ENCODE measurements at regions not wholly inside any gene's neighbourhood (a gene's known extent, or its start where the extent isn't known, plus 50 kb on each side); places are given as distances from the start of the nearest gene placed in this dataset.

DNA sequence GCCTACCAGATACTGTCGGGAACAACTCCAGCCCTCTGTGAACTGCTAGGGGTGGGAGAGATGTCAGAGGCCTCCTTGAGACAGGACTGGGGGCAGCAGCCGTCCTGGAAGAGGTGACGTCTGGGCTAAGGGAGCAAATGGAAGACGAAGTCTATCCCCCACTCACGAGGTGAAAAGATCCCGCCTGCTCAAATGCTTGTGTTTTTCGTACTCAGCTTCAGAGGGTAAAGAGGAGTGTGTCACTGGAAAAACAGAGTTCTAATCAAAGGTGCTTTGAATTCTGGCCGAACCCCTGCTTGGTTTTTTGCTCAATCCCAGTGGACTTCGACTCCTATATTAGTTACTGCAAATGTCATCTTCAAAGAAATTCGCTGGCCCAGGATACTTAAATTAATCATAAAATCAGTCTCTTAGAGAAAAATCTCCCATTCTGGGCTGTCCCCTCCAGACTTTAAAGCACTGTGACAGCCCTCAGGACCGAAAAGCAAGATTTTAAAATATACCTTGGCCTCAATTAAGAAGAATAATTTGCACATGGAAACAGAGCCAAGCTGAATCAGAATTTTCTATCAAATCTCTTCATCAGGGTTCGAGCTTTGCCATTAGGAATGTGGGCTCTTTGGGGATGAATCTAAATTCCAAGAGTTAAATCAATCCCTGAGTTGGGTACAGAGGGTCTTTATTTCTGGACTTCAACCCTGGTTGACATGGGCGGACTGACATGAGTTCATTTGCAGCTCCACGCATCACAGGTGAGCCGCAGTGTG, 61.8 kb upstream of the AFDN start (continued):
- TF ChIP-seq ARNTL (CRISPR knock-in tag; IDR thresholded peaks at IDR 0.05) (peak; percentile 59; the same call in 1 of the 2 replicates), ETS1 (CRISPR knock-in tag; IDR thresholded peaks at IDR 0.05) (no peak), POGZ (CRISPR knock-in tag; IDR thresholded peaks at IDR 0.05) (no peak), GFI1 (CRISPR knock-in tag; IDR thresholded peaks at IDR 0.05; ENCODE audit: borderline replicate concordance) (peak; percentile 79), ZNF777 (CRISPR knock-in tag; IDR thresholded peaks at IDR 0.05) (peak; percentile 33; the same call in 1 of the 2 replicates), ZNF883 (CRISPR knock-in tag; IDR thresholded peaks at IDR 0.05; ENCODE audit: not compliant biosample characterization) (peak; percentile 22), TOE1 (CRISPR knock-in tag; IDR thresholded peaks at IDR 0.05) (no peak), ISL2 (CRISPR knock-in tag; IDR thresholded peaks at IDR 0.05) (peak; percentile 71), ZNF12 (CRISPR knock-in tag; IDR thresholded peaks at IDR 0.05) (0 out of 2 replicates have a peak, but pooled peaks have one; percentile 15), CEBPB (IDR thresholded peaks at IDR 0.05; ENCODE audit: borderline replicate concordance, low read depth, low read length) (peak; percentile 63; the same call in 1 of the 2 replicates), ZNF292 (CRISPR knock-in tag; IDR thresholded peaks at IDR 0.05; ENCODE audit: borderline replicate concordance, low read depth) (peak; percentile 72; the same call in 1 of the 2 replicates), TCF7L2 (IDR thresholded peaks at IDR 0.05; ENCODE audit: low read depth, low read length) (0 out of 2 replicates have a peak, but pooled peaks have one; percentile 19), PHF8 (CRISPR knock-in tag; IDR thresholded peaks at IDR 0.05) (no peak), HNF4G (IDR thresholded peaks at IDR 0.05; ENCODE audit: borderline replicate concordance, low read depth, low read length) (peak; percentile 93), HNF4G (CRISPR knock-in tag; IDR thresholded peaks at IDR 0.05; ENCODE audit: borderline replicate concordance, low read depth) (peak; percentile 71; the same call in 1 of the 2 replicates), ATF4 (CRISPR knock-in tag; IDR thresholded peaks at IDR 0.05) (peak in 1 of 2 experiments; percentile 40; a peak in 1 of 4 replicates), SOX6 (IDR thresholded peaks at IDR 0.05) (no peak), SOX6 (CRISPR knock-in tag; IDR thresholded peaks at IDR 0.05) (peak; percentile 42; the same call in 1 of the 2 replicates), BCL6 (CRISPR knock-in tag; IDR thresholded peaks at IDR 0.05) (0 out of 2 replicates have a peak, but pooled peaks have one; percentile 19), FOXP1 (IDR thresholded peaks at IDR 0.05) (no peak), FOXP1 (CRISPR knock-in tag; IDR thresholded peaks at IDR 0.05) (peak; percentile 41; the same call in 1 of the 2 replicates)
- TF ChIP-seq, protein P1, sequence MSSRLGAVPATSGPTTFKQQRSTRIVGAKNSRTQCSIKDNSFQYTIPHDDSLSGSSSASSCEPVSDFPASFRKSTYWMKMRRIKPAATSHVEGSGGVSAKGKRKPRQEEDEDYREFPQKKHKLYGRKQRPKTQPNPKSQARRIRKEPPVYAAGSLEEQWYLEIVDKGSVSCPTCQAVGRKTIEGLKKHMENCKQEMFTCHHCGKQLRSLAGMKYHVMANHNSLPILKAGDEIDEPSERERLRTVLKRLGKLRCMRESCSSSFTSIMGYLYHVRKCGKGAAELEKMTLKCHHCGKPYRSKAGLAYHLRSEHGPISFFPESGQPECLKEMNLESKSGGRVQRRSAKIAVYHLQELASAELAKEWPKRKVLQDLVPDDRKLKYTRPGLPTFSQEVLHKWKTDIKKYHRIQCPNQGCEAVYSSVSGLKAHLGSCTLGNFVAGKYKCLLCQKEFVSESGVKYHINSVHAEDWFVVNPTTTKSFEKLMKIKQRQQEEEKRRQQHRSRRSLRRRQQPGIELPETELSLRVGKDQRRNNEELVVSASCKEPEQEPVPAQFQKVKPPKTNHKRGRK (CRISPR knock-in tag; IDR thresholded peaks at IDR 0.05): 0 out of 2 replicates have a peak, but pooled peaks have one; percentile 46
- TF ChIP-seq, protein P2, sequence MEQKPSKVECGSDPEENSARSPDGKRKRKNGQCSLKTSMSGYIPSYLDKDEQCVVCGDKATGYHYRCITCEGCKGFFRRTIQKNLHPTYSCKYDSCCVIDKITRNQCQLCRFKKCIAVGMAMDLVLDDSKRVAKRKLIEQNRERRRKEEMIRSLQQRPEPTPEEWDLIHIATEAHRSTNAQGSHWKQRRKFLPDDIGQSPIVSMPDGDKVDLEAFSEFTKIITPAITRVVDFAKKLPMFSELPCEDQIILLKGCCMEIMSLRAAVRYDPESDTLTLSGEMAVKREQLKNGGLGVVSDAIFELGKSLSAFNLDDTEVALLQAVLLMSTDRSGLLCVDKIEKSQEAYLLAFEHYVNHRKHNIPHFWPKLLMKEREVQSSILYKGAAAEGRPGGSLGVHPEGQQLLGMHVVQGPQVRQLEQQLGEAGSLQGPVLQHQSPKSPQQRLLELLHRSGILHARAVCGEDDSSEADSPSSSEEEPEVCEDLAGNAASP (CRISPR knock-in tag; IDR thresholded peaks at IDR 0.05; ENCODE audit: borderline replicate concordance): no peak
- TF ChIP-seq, protein P3, sequence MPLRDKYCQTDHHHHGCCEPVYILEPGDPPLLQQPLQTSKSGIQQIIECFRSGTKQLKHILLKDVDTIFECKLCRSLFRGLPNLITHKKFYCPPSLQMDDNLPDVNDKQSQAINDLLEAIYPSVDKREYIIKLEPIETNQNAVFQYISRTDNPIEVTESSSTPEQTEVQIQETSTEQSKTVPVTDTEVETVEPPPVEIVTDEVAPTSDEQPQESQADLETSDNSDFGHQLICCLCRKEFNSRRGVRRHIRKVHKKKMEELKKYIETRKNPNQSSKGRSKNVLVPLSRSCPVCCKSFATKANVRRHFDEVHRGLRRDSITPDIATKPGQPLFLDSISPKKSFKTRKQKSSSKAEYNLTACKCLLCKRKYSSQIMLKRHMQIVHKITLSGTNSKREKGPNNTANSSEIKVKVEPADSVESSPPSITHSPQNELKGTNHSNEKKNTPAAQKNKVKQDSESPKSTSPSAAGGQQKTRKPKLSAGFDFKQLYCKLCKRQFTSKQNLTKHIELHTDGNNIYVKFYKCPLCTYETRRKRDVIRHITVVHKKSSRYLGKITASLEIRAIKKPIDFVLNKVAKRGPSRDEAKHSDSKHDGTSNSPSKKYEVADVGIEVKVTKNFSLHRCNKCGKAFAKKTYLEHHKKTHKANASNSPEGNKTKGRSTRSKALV (CRISPR knock-in tag; IDR thresholded peaks at IDR 0.05): 0 out of 2 replicates have a peak, but pooled peaks have one; percentile 37
